ENCODE measurements at regions not wholly inside any gene's neighbourhood (a gene's known extent, or its start where the extent isn't known, plus 50 kb on each side); places are given as distances from the start of the nearest gene placed in this dataset.

GRCh38 chr12:24201258-24201970, 251.9 kb upstream of the SOX5 start:
- TF ChIP-seq EZH2 (IDR thresholded peaks at IDR 0.05; ENCODE audit: borderline replicate concordance, insufficient read depth, low read depth, low read length, poor library complexity, severe bottlenecking) (no peak), CTCF (IDR thresholded peaks at IDR 0.05) (no peak)
